Glomerular visceral epithelial cell (primary cell): ENCODE measurements at regions not wholly inside any gene's neighbourhood (a gene's known extent, or its start where the extent isn't known, plus 50 kb on each side); places are given as distances from the start of the nearest gene placed in this dataset.

Experiments
- DNase-seq: peaks from one replicate; pipeline ENCODE4 v3.0.0-alpha.2; 2016; ENCODE audit errors: extremely low spot score

- DNase-seq = no peak
Observed at GRCh38 chr20:1712634-1713624, 55.4 kb upstream of the SIRPG start.

DNA sequence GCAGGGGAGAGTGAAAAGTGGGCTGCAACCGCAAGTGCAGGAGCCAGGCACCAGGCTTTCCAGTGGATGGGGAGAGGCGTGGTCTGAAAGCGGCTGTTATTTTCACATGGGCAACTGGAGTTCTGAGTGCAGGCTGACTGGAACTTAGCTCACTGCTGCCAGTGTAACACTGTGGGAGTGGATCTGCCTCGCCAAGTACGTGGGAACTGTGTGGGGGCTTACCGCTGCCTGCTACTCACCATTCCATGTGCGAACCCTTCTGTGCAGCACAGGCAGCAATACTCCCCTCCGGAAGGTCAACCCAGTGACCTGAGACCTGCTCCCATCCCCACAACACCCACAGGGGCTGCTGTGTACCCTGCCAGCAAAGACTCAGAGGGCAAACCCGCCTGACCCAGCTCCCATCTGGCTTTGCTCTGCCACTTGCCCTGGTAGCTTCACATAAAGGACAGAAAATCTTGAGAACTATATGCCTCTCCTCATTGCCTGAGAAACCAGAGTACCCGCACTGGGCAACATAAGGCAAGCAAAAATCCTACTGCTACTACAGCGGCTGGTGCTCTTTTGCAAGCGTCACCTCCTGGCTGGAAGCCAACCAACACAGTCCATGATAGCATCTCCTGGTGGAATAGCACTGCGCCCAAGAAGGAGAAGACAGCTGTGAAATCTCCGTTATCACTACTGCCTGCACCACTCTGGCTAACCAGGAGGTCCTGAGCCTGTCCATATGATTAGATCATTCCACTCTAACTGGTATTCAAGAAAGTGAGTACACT is 54.4 kb upstream of the SIRPG start:
- DNase-seq = no peak

GRCh38 chr20:1711266-1711665 is 53.7 kb upstream of the SIRPG start:
- DNase-seq = no peak

DNA sequence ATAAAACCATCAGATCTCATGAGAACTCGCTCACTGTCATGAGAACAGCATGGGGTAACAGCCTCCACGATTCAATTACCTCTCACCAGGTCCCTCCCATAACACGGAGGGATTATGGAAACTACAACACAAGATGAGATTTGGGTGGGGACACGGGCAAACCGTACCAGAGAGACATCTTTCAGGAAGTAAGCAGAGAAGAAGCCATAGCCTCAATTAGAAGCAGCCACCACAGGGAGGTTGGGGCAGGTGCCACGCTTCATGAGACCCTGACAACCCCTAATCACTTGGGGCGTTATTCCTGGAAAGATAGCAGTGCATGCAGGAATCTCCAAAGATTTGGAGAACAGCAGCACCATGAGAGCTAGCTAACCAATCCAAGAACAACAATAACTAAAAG is 52.9 kb upstream of the SIRPG start:
- no peak for DNase-seq

DNA sequence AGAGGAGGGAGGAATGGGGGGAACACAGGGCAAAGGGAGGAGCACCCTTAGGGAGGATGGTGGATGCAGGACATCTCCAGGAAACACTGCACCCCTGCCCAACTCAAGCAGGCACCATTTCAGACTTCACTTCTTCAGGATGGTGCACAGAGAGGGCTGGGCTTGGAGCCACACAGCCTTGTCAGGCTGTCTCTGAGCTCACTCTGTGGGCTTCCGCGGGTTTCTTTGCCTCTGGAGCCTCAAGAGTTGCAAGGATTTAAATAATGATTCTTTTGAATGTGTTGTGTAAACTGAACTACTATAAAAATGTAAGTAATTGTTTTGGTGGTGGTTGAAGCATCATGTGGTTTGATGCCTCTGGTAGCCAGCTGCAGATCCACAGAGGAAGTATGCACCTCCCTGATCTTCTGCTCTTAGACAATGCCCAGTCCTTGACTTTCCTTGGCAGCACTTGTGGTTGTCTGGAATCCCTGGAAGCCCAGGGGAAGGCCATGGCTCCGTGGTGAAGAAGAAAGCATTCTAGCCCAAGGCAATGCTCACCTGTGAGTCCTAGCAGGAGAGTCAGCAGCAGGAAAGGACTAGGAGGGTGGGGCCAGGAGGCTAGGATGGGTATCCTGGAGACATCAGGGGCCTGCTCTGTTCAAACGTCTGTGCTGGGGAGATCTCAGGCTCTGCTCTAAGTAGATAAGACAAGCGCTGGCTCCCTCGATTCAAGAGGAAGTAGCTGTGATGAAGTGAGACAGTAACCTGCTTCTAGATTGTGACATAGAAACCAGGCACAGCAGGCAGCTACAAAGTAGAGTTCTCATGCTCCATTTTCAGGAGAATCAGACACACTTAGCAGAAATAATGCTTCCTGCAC is 50.2 kb upstream of the SIRPG start:
- no peak for DNase-seq
